Head of caudate nucleus (tissue), 42 donors: ENCODE measurements at regions not wholly inside any gene's neighbourhood (a gene's known extent, or its start where the extent isn't known, plus 50 kb on each side); places are given as distances from the start of the nearest gene placed in this dataset.
"Not testable (repeated sequence)": the region's sequence is repeated elsewhere in the genome, so short reads cannot be mapped to it uniquely, and the experiment has no call there.

Source experiments
- DNase-seq, 42 donors: peaks; one replicate each; pipeline versions ENCODE4 v3.0.0 to v3.0.0-alpha.2; 2020 to 2021; ENCODE audit warnings: mixed read lengths in 7 of 42
- intact Hi-C: fragments of 100-400 bp; cut with DNase I; formaldehyde crosslinking; loops from one replicate; pipeline ENCODE4 v1.15.0; 2022

GRCh38 chr22:34834541-34834940 is 231.4 kb upstream of the ISX start:
- intact Hi-C loops, DNase-seq: not testable (repeated sequence)

GRCh38 chr22:34841331-34841771 is 224.6 kb upstream of the ISX start:
- no peak for DNase-seq
- intact Hi-C loops = no loop called here

- intact Hi-C loops = no loop called here
- DNase-seq = no peak
These were observed 224.0 kb upstream of the ISX start for GRCh38 chr22:34841911-34842310.

GRCh38 chr22:34842630-34843029 is 223.3 kb upstream of the ISX start:
- no peak for DNase-seq
- intact Hi-C loops = no loop called here

GRCh38 chr22:34843743-34844142 is 222.2 kb upstream of the ISX start:
- intact Hi-C loops, DNase-seq: not testable (repeated sequence)

- DNase-seq = no peak
- intact Hi-C loops = no loop called here
These were observed 220.6 kb upstream of the ISX start for GRCh38 chr22:34845391-34845790.

GRCh38 chr22:34847072-34847471 is 218.9 kb upstream of the ISX start:
- DNase-seq = no peak
- intact Hi-C loops = no loop called here

- no peak for DNase-seq
- intact Hi-C loops = no loop called here
These were observed 216.0 kb upstream of the ISX start for GRCh38 chr22:34849965-34850364.

- DNase-seq = no peak
- intact Hi-C loops = no loop called here
These were observed 213.9 kb upstream of the ISX start for GRCh38 chr22:34851918-34852662.

- no peak for DNase-seq
- intact Hi-C loops = no loop called here
These were observed 210.5 kb upstream of the ISX start for GRCh38 chr22:34855471-34855870.

- intact Hi-C loops = no loop called here
- DNase-seq = no peak
These were observed 207.9 kb upstream of the ISX start for GRCh38 chr22:34858066-34858465.

- intact Hi-C loops = no loop called here
- DNase-seq = no peak
These were observed 204.2 kb upstream of the ISX start for GRCh38 chr22:34861787-34862186.

GRCh38 chr22:34866081-34866480 is 199.9 kb upstream of the ISX start:
- no peak for DNase-seq
- intact Hi-C loops = no loop called here

GRCh38 chr22:34866495-34867131 is 199.3 kb upstream of the ISX start:
- no peak for DNase-seq
- intact Hi-C loops = no loop called here

GRCh38 chr22:34877506-34877905 is 188.5 kb upstream of the ISX start:
- DNase-seq = no peak
- intact Hi-C loops = no loop called here

GRCh38 chr22:34878171-34878570 is 187.8 kb upstream of the ISX start:
- DNase-seq = no peak
- intact Hi-C loops = no loop called here

- intact Hi-C loops = no loop called here
- DNase-seq = no peak
These were observed 187.0 kb upstream of the ISX start for GRCh38 chr22:34879001-34879400.

GRCh38 chr22:34880662-34881061 is 185.3 kb upstream of the ISX start:
- intact Hi-C loops = no loop called here
- no peak for DNase-seq

GRCh38 chr22:34881453-34881852 is 184.5 kb upstream of the ISX start:
- DNase-seq = no peak
- intact Hi-C loops = no loop called here

GRCh38 chr22:34885852-34886251 is 180.1 kb upstream of the ISX start:
- intact Hi-C loops = no loop called here
- DNase-seq = no peak

- no peak for DNase-seq
- intact Hi-C loops = no loop called here
These were observed 179.6 kb upstream of the ISX start for GRCh38 chr22:34886391-34886790.
